ENCODE measurements at regions not wholly inside any gene's neighbourhood (a gene's known extent, or its start where the extent isn't known, plus 50 kb on each side); places are given as distances from the start of the nearest gene placed in this dataset.

DNA sequence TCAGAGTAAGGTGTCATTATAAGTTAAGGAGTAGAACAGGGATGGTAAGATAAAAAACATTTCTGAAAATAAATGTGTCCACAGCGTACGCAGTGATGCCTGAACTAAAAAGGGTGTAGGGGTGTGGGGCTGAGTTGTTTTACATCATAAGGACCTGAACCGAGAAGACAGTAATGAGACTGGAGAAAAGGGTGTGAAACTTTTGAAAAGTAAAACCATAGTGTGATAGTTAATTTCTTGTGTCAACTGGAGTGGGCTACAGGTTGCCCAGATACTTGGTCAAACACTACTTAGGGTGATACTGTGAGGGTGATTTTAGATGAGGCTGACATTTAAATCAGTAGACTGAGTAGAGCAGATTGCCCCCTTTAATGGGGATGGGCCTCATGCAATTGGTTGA lies 169.0 kb upstream of the PRPS1L1 start:
- Histone ChIP-seq H3K4me3 (ENCODE audit: insufficient read depth in 1 of 2, low read depth in 1 of 2, low read length in 2 of 2) (no peak overlapping the region), H3K27me3 (ENCODE audit: control insufficient read depth in 1 of 2, insufficient read depth in 1 of 2, low read length in 2 of 2) (no peaks in the 10 kb centered on the region), H2BK120ac (ENCODE audit: low read depth, low read length) (no peak overlapping the region), H3K4me1 (ENCODE audit: control insufficient read depth, insufficient read depth, low read depth, low read length) (no peaks in the 10 kb centered on the region), H3K9me3 (ENCODE audit: control insufficient read depth, low read length) (no peaks in the 10 kb centered on the region), H3K27ac (ENCODE audit: low read length, poor library complexity, severe bottlenecking) (no peak overlapping the region), H2AFZ (ENCODE audit: low read depth, low read length) (no peak overlapping the region), H2BK12ac (ENCODE audit: low read length in 2 of 2) (no peak overlapping the region), H3K79me1 (replicated peaks; ENCODE audit: low read length, poor library complexity, severe bottlenecking) (no peaks in the 10 kb centered on the region), H2AK5ac (ENCODE audit: low read length, severe bottlenecking) (no peak overlapping the region), H4K91ac (ENCODE audit: low read length) (no peak overlapping the region), H2BK15ac (ENCODE audit: low read depth, poor library complexity, severe bottlenecking) (no peak overlapping the region), H3K23ac (ENCODE audit: low read length in 2 of 2) (no peak overlapping the region), H2BK5ac (ENCODE audit: low read depth, low read length, poor library complexity, severe bottlenecking) (no peak overlapping the region), H3K9ac (ENCODE audit: low read length) (no peak overlapping the region), H3K14ac (ENCODE audit: low read length in 2 of 2) (no peak overlapping the region), H3K4ac (ENCODE audit: low read depth in 1 of 2, low read length in 2 of 2) (no peak overlapping the region), H3K36me3 (ENCODE audit: control insufficient read depth in 1 of 2, insufficient read depth in 2 of 2, low read depth in 1 of 2, low read length in 2 of 2) (no peaks in the 10 kb centered on the region), H3K18ac (ENCODE audit: low read depth in 1 of 2, low read length in 2 of 2) (no peak overlapping the region), H3K4me2 (ENCODE audit: low read length, poor library complexity, severe bottlenecking) (no peak overlapping the region), H4K8ac (ENCODE audit: low read length) (no peak overlapping the region)
- WGBS: 88% methylated on average over 3 of the region's 3 CpGs
- DNase-seq: no peak

DNA sequence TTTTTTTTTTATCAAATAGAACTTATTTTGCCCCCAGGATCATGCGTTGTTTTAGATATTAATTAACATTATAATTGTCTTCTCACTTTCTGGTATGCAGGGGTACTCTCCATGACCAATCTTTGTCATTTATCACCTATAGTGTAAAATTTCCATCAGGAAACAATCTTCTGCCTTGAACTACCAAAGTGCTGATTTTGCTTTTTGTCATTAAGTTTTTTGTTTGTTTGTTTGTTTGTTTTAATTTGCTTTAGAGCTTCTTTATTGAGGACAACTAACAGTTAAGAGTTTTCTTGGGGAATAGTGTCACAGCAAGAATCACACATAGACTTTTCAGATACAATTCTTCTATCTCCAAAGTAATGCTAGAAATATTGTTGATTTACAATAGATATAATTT lies 171.2 kb upstream of the PRPS1L1 start:
- H3K4ac ChIP-seq (ENCODE audit: low read depth in 1 of 2, low read length in 2 of 2): no peak overlapping the region
- H4K8ac ChIP-seq (ENCODE audit: low read length): no peak overlapping the region
- H3K36me3 ChIP-seq (ENCODE audit: control insufficient read depth in 1 of 2, insufficient read depth in 2 of 2, low read depth in 1 of 2, low read length in 2 of 2): no peaks in the 10 kb centered on the region
- H3K4me2 ChIP-seq (ENCODE audit: low read length, poor library complexity, severe bottlenecking): no peak overlapping the region
- H2BK15ac ChIP-seq (ENCODE audit: low read depth, poor library complexity, severe bottlenecking): no peak overlapping the region
- no peak overlapping the region for H3K4me3 ChIP-seq (ENCODE audit: insufficient read depth in 1 of 2, low read depth in 1 of 2, low read length in 2 of 2)
- no peak overlapping the region for H3K23ac ChIP-seq (ENCODE audit: low read length in 2 of 2)
- H3K79me1 ChIP-seq (replicated peaks; ENCODE audit: low read length, poor library complexity, severe bottlenecking): no peaks in the 10 kb centered on the region
- H3K9ac ChIP-seq (ENCODE audit: low read length): no peak overlapping the region
- no peaks in the 10 kb centered on the region for H3K4me1 ChIP-seq (ENCODE audit: control insufficient read depth, insufficient read depth, low read depth, low read length)
- H3K14ac ChIP-seq (ENCODE audit: low read length in 2 of 2): no peak overlapping the region
- H4K91ac ChIP-seq (ENCODE audit: low read length): no peak overlapping the region
- H3K27ac ChIP-seq (ENCODE audit: low read length, poor library complexity, severe bottlenecking): no peak overlapping the region
- H2BK12ac ChIP-seq (ENCODE audit: low read length in 2 of 2): no peak overlapping the region
- no peaks in the 10 kb centered on the region for H3K27me3 ChIP-seq (ENCODE audit: control insufficient read depth in 1 of 2, insufficient read depth in 1 of 2, low read length in 2 of 2)
- H2BK5ac ChIP-seq (ENCODE audit: low read depth, low read length, poor library complexity, severe bottlenecking): no peak overlapping the region
- no peak overlapping the region for H2BK120ac ChIP-seq (ENCODE audit: low read depth, low read length)
- no peaks in the 10 kb centered on the region for H3K9me3 ChIP-seq (ENCODE audit: control insufficient read depth, low read length)
- DNase-seq: no peak
- no peak overlapping the region for H3K18ac ChIP-seq (ENCODE audit: low read depth in 1 of 2, low read length in 2 of 2)
- no CpG with 5 or more reads among the region's 1 CpG for WGBS
- no peak overlapping the region for H2AFZ ChIP-seq (ENCODE audit: low read depth, low read length)
- H2AK5ac ChIP-seq (ENCODE audit: low read length, severe bottlenecking): no peak overlapping the region

DNA sequence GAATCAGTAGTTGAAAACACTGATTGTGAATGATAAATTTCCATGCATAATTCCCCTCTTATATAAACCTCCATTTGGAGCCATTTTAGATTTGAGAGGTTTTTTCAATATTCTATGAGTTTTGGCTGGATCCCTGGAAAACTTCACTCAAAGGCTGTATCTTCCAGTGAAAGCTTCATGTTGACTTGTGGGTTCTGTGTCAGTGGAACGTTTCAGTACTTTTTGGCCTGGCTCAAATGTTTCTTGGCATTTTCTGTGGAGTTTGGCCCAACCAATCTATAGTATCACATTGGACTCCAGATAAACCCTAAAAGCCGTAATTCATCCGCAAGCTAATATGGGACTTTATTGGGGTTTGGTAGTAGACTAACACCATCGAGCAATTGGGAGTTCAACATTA lies 172.6 kb upstream of the PRPS1L1 start:
- no peak overlapping the region for H2BK15ac ChIP-seq (ENCODE audit: low read depth, poor library complexity, severe bottlenecking)
- H4K91ac ChIP-seq (ENCODE audit: low read length): no peak overlapping the region
- H3K18ac ChIP-seq (ENCODE audit: low read depth in 1 of 2, low read length in 2 of 2): no peak overlapping the region
- H3K36me3 ChIP-seq (ENCODE audit: control insufficient read depth in 1 of 2, insufficient read depth in 2 of 2, low read depth in 1 of 2, low read length in 2 of 2): no peaks in the 10 kb centered on the region
- no peaks in the 10 kb centered on the region for H3K79me1 ChIP-seq (replicated peaks; ENCODE audit: low read length, poor library complexity, severe bottlenecking)
- no peak overlapping the region for H2AK5ac ChIP-seq (ENCODE audit: low read length, severe bottlenecking)
- no peak overlapping the region for H4K8ac ChIP-seq (ENCODE audit: low read length)
- H3K4me3 ChIP-seq (ENCODE audit: insufficient read depth in 1 of 2, low read depth in 1 of 2, low read length in 2 of 2): no peak overlapping the region
- H2BK120ac ChIP-seq (ENCODE audit: low read depth, low read length): no peak overlapping the region
- H3K23ac ChIP-seq (ENCODE audit: low read length in 2 of 2): no peak overlapping the region
- DNase-seq: no peak
- H3K4me1 ChIP-seq (ENCODE audit: control insufficient read depth, insufficient read depth, low read depth, low read length): no peaks in the 10 kb centered on the region
- H2AFZ ChIP-seq (ENCODE audit: low read depth, low read length): no peak overlapping the region
- no peak overlapping the region for H3K4me2 ChIP-seq (ENCODE audit: low read length, poor library complexity, severe bottlenecking)
- H3K27ac ChIP-seq (ENCODE audit: low read length, poor library complexity, severe bottlenecking): no peak overlapping the region
- WGBS: 84% methylated on average over 4 of the region's 4 CpGs
- no peaks in the 10 kb centered on the region for H3K9me3 ChIP-seq (ENCODE audit: control insufficient read depth, low read length)
- H3K9ac ChIP-seq (ENCODE audit: low read length): no peak overlapping the region
- no peaks in the 10 kb centered on the region for H3K27me3 ChIP-seq (ENCODE audit: control insufficient read depth in 1 of 2, insufficient read depth in 1 of 2, low read length in 2 of 2)
- H2BK12ac ChIP-seq (ENCODE audit: low read length in 2 of 2): no peak overlapping the region
- no peak overlapping the region for H3K14ac ChIP-seq (ENCODE audit: low read length in 2 of 2)
- H2BK5ac ChIP-seq (ENCODE audit: low read depth, low read length, poor library complexity, severe bottlenecking): no peak overlapping the region
- H3K4ac ChIP-seq (ENCODE audit: low read depth in 1 of 2, low read length in 2 of 2): no peak overlapping the region

DNA sequence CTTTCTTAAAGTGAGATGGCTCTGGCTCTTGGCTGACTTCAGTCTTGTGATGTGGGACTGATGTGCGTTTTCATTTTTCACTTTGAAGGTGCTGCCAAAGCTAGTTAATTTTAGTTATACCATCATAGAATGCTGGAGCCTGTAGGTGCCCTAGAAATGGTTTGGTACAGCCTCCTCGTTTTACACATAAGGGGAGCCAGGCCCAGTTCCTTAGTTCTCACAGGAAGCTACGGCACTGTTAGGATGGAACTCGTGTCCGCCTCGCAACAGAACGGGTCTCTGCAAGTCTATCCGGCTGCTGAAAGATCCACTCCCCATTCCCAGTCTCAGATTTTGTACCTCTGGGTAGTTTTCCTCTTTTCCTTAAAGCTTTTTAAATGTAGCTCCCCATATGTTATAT lies 173.2 kb upstream of the PRPS1L1 start:
- no peak overlapping the region for H3K18ac ChIP-seq (ENCODE audit: low read depth in 1 of 2, low read length in 2 of 2)
- no peak overlapping the region for H2AFZ ChIP-seq (ENCODE audit: low read depth, low read length)
- H2BK5ac ChIP-seq (ENCODE audit: low read depth, low read length, poor library complexity, severe bottlenecking): no peak overlapping the region
- no peaks in the 10 kb centered on the region for H3K36me3 ChIP-seq (ENCODE audit: control insufficient read depth in 1 of 2, insufficient read depth in 2 of 2, low read depth in 1 of 2, low read length in 2 of 2)
- no peaks in the 10 kb centered on the region for H3K9me3 ChIP-seq (ENCODE audit: control insufficient read depth, low read length)
- H3K4me1 ChIP-seq (ENCODE audit: control insufficient read depth, insufficient read depth, low read depth, low read length): no peaks in the 10 kb centered on the region
- no peak overlapping the region for H2AK5ac ChIP-seq (ENCODE audit: low read length, severe bottlenecking)
- no peak overlapping the region for H2BK12ac ChIP-seq (ENCODE audit: low read length in 2 of 2)
- no peaks in the 10 kb centered on the region for H3K27me3 ChIP-seq (ENCODE audit: control insufficient read depth in 1 of 2, insufficient read depth in 1 of 2, low read length in 2 of 2)
- no peak overlapping the region for H3K9ac ChIP-seq (ENCODE audit: low read length)
- H4K8ac ChIP-seq (ENCODE audit: low read length): no peak overlapping the region
- H3K27ac ChIP-seq (ENCODE audit: low read length, poor library complexity, severe bottlenecking): no peak overlapping the region
- H3K23ac ChIP-seq (ENCODE audit: low read length in 2 of 2): no peak overlapping the region
- no peak overlapping the region for H3K4ac ChIP-seq (ENCODE audit: low read depth in 1 of 2, low read length in 2 of 2)
- H3K4me3 ChIP-seq (ENCODE audit: insufficient read depth in 1 of 2, low read depth in 1 of 2, low read length in 2 of 2): no peak overlapping the region
- H4K91ac ChIP-seq (ENCODE audit: low read length): no peak overlapping the region
- no peak overlapping the region for H3K4me2 ChIP-seq (ENCODE audit: low read length, poor library complexity, severe bottlenecking)
- H2BK15ac ChIP-seq (ENCODE audit: low read depth, poor library complexity, severe bottlenecking): no peak overlapping the region
- no peak for DNase-seq
- H3K79me1 ChIP-seq (replicated peaks; ENCODE audit: low read length, poor library complexity, severe bottlenecking): no peaks in the 10 kb centered on the region
- no peak overlapping the region for H2BK120ac ChIP-seq (ENCODE audit: low read depth, low read length)
- whole genome bisulfite sequencing: 89% methylated on average over 7 of the region's 8 CpGs
- H3K14ac ChIP-seq (ENCODE audit: low read length in 2 of 2): no peak overlapping the region
